IPS-18c (cell line): ENCODE measurements at regions not wholly inside any gene's neighbourhood (a gene's known extent, or its start where the extent isn't known, plus 50 kb on each side); places are given as distances from the start of the nearest gene placed in this dataset.
"Not testable (repeated sequence)": the region's sequence is repeated elsewhere in the genome, so short reads cannot be mapped to it uniquely, and the experiment has no call there.

Experiments
- H3K4me3 ChIP-seq: 2 replicates; pipeline ENCODE4 v1.7.0; 2013; ENCODE audit warnings: low read depth, mild to moderate bottlenecking, low read length, moderate library complexity; ENCODE audit not compliant: insufficient read depth
- H3K9me3 ChIP-seq: one replicate; pipeline ENCODE4 v1.6.1; 2013; ENCODE audit warnings: mild to moderate bottlenecking, low read length, moderate library complexity; ENCODE audit not compliant: control insufficient read depth, insufficient read depth

DNA sequence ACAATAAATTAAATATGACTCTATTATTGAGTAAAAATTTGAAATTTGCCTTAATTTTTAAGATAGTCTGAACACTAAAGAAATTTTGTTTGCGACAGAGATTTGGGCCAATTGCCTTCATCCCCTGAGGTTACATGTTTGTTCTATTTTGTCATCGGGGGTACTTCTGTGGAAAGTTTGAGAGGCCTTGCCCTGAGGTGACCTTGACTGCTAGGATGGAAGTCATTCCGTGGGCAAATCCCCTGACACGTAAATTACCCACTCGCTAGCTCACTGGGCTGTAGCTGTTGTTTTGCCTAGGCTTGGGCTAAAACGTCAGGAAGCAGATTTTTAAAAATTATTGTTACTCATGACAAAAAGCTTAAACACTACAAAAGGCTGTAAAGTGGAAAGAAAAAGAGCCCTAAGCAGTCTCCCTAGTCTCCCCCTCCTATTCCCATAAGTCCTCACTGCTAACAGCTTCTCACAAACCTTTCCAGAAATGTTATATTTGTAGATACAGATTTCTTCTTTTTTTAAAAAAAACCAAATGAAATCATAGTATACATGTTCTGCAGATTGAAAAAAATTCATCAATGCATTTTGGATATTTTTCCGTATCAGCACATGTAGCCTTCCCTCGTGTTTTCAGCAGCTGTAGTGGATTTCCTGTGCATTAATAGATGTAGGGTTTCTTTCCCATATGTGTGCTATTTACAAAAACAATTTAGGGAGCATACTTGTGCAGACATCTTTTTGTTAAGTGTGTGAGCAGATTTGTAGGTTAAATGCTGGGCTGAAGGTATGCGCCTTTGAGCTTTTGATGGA is 142.7 kb downstream of the MRPS6 start:
- Histone ChIP-seq H3K4me3 (no peak overlapping the region), H3K9me3 (no peaks in the 10 kb centered on the region)

GRCh38 chr21:34216718-34217032 is 143.3 kb downstream of the MRPS6 start:
- H3K9me3 ChIP-seq, result no peaks in the 10 kb centered on the region
- no peak overlapping the region for H3K4me3 ChIP-seq

DNA sequence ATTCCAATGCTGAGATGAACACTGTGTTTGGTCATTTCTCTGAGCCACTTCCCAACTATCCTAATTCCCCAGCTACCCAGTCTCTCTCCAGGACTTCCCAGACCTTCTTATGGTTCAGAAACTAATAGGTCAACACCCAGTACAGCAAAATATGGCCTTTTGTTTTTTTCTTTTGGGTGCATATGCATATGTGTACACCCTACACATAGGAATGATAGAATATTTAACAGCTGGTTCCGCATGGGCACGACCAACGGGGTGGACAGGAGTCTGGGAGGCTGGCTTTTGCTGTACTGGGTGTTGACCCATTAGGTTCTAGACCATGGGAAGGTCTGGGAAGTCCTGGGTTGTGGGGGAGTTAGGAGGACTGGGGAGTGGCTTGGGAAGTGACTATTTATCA is 143.9 kb downstream of the MRPS6 start:
- Histone ChIP-seq H3K9me3 (no peaks in the 10 kb centered on the region), H3K4me3 (no peak overlapping the region)

GRCh38 chr21:34219334-34220060 is 144.3 kb upstream of the KCNE2 start:
- Histone ChIP-seq H3K4me3 (no peak overlapping the region), H3K9me3 (no peaks in the 10 kb centered on the region)

- no peaks in the 10 kb centered on the region for H3K9me3 ChIP-seq
- no peak overlapping the region for H3K4me3 ChIP-seq
Observed at GRCh38 chr21:34220556-34221195, 143.1 kb upstream of the KCNE2 start.

- Histone ChIP-seq H3K9me3 (no peaks in the 10 kb centered on the region), H3K4me3 (no peak overlapping the region)
Observed at GRCh38 chr21:34221331-34222030, 142.3 kb upstream of the KCNE2 start.

DNA sequence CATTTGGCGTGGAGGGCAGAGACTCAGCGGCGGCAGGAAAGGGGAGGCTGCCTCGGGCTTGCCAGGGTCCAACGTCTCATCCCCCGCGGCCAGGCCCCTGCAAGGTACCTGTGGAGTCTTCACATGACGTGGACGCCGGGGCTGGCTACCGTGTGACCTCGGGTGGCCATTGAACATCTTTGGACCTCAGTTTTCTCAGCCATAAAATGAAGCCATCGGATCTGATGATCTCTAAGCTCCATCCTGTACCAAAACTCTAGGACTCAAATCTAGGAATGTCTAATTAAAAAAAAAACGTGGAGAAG is 141.8 kb upstream of the KCNE2 start:
- no peaks in the 10 kb centered on the region for H3K9me3 ChIP-seq
- H3K4me3 ChIP-seq, result no peak overlapping the region

- no peak overlapping the region for H3K4me3 ChIP-seq
- H3K9me3 ChIP-seq, result no peaks in the 10 kb centered on the region
Observed at GRCh38 chr21:34223376-34223775, 140.4 kb upstream of the KCNE2 start.

DNA sequence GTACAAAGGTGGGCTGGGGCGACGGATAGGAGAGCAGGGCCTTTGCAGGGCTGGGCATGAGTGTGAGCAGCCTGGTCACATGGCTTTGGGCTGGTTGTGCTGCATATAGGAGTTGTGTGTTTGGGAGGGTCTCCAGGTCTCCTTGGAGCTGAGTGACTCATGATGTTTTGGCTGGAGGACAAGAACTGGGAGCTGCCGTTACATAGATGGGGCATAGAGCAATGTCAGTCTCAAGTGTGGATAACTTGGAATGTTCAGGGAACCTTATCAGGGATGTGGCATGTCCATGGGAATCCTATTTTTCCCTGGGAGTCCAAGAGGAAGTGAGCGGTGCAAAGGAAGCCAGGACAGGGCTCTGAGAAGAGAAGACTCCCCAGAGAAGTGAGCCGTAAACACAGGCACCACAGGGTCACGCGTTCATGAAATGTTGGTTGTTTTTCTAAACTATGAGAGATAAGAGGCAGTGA is 136.4 kb upstream of the KCNE2 start:
- Histone ChIP-seq H3K9me3 (no peaks in the 10 kb centered on the region), H3K4me3 (no peak overlapping the region)

DNA sequence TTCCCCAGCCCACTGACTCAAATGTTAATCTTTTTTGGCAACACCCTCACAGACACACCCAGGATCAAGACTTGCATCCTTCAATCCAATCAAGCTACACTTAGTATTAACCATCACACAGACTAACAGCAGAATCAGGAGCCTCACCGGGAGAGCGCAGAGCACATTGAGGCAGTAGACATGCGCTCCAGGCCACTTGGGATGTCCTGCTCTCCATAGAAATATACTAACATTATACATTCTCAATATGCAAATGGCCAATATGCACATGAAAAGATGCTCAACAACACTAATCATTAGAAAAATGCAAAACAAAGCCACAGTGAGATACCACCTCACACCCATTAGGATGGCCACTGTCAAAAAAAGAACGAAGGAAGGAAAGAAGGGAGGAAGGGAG is 135.0 kb upstream of the KCNE2 start:
- H3K4me3 ChIP-seq, result no peak overlapping the region
- no peaks in the 10 kb centered on the region for H3K9me3 ChIP-seq

DNA sequence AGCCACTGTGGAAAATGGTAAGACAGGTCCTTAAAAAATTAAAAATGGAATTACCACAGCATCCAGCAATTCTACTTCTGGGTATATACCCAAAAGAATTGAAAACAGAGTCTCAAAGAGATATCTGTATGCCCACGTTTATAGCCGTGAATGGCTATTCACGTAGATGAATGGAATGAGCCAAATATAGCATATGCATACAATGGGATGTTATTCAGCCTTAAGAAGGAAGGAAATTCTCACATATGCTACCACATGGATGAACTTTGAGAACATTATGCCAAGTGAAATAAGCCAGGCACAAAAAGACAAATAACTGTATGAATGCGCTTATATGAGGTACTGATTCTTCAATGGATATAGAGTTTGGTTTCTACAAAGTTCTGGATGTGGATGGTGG is 134.5 kb upstream of the KCNE2 start:
- no peaks in the 10 kb centered on the region for H3K9me3 ChIP-seq
- H3K4me3 ChIP-seq, result no peak overlapping the region

GRCh38 chr21:34233741-34234140 is 130.1 kb upstream of the KCNE2 start:
- not testable (repeated sequence) for H3K9me3 ChIP-seq, H3K4me3 ChIP-seq

DNA sequence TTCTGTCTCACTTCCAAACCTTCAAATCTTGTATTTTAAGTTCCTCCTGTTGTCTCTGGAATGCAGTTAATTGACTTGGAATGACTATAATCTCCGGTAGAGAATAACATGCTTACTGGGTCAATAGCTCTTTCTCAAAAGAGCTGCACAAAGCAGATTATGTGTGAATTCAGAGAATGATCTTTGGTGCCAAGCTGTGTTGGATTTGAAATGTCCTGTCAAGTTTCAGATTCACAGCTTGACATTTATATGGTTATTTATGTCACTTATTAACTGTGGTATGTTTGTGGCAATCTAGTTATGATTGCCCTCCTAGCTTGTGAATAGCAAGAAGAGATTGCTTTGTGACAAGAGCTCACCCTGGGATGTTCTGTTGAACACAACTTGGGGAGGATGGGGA is 128.3 kb upstream of the KCNE2 start:
- Histone ChIP-seq H3K4me3 (no peak overlapping the region), H3K9me3 (no peaks in the 10 kb centered on the region)

GRCh38 chr21:34242973-34243372 is 120.8 kb upstream of the KCNE2 start:
- Histone ChIP-seq H3K4me3 (no peak overlapping the region), H3K9me3 (no peaks in the 10 kb centered on the region)

DNA sequence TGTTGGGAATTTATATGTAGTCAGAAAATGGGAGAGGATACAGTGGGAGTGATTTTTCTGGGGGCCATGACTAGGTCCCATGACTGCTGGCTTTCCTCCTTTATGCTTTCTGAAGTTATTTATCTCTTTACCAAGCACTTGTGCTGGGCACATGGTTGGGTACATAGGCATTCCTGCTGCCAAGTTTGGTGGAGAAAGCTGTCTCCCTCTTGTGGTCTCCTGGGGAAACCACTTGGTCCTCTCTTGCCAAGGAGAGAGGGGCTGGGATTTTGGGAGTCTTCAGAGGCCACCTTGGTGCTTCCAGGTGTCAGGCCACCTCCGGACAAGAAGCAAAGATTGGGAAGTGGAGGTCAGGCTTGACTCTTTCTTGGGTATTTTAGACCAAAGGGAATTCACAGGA is 120.2 kb upstream of the KCNE2 start:
- H3K4me3 ChIP-seq, result no peak overlapping the region

GRCh38 chr21:34252751-34253150 is 111.1 kb upstream of the KCNE2 start:
- no peaks in the 10 kb centered on the region for H3K9me3 ChIP-seq
- H3K4me3 ChIP-seq, result no peak overlapping the region

More for the DNA sequence above, 120.2 kb upstream of the KCNE2 start:
- H3K9me3 ChIP-seq, result no peaks in the 10 kb centered on the region

DNA sequence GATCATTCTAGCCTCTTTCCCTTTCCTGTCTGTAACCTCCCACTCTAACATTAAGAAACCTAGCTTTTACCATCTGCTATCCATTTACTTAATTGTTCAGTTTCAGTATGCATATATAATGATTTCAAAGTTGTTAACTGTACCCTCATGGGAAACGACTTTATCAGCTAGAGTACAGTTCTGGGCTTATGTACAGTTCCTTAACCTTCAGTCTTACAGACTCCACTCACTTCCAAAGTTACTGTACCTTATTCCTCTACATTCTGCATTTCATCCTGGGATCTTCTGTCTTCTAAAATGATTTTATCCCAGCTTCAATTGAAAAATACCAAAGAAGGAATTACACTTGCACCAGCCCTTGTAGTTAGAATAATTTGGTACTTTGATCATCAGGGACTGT is 108.7 kb upstream of the KCNE2 start:
- no peaks in the 10 kb centered on the region for H3K9me3 ChIP-seq

More for the DNA sequence above, 108.7 kb upstream of the KCNE2 start:
- H3K4me3 ChIP-seq, result no peak overlapping the region
